HEK293T (cell line): ENCODE measurements at regions not wholly inside any gene's neighbourhood (a gene's known extent, or its start where the extent isn't known, plus 50 kb on each side); places are given as distances from the start of the nearest gene placed in this dataset.

Source experiments
- CTCF ChIA-PET: fragments of 350-600 bp; formaldehyde crosslinking; extraction: SDS; loops from one replicate; lab custom pipeline; 2021; ENCODE audit warnings: antibody characterized with exemption, inconsistent platforms; lab: Yijun Ruan, JAX
- POLR2A ChIA-PET: fragments of 350-600 bp; formaldehyde crosslinking; extraction: SDS; loops from one replicate; lab custom pipeline; 2020; ENCODE audit warnings: antibody characterized with exemption, inconsistent platforms; lab: Yijun Ruan, JAX
- DNase-seq: peaks from one replicate; pipeline ENCODE4 v3.0.0; 2012; ENCODE audit warnings: mixed read lengths; ENCODE audit errors: extremely low spot score
- ARNT ChIP-seq: fragments of 450-650 bp; IDR thresholded peaks from 2 replicates; pipeline ENCODE4 v1.6.1; 2017; ENCODE audit warnings: mild to moderate bottlenecking
- BHLHE40 ChIP-seq: fragments of 450-650 bp; IDR thresholded peaks from 2 replicates; pipeline ENCODE4 v1.6.1; 2016; ENCODE audit warnings: mild to moderate bottlenecking, moderate library complexity, borderline replicate concordance
- CTBP1 ChIP-seq: fragments of 450-650 bp; IDR thresholded peaks from 2 replicates; pipeline ENCODE4 v1.6.1; 2016; ENCODE audit warnings: borderline replicate concordance
- ELF4 ChIP-seq: fragments of 450-650 bp; IDR thresholded peaks from 2 replicates; pipeline ENCODE4 v1.6.1; 2017; ENCODE audit warnings: antibody characterized with exemption
- FOXA1 ChIP-seq: fragments of 450-650 bp; IDR thresholded peaks from 2 replicates; pipeline ENCODE4 v1.6.1; 2016; ENCODE audit warnings: mild to moderate bottlenecking
- FOXK2 ChIP-seq: fragments of 450-650 bp; IDR thresholded peaks from 2 replicates; pipeline ENCODE4 v1.6.1; 2016; ENCODE audit warnings: mild to moderate bottlenecking
- FOXM1 ChIP-seq: fragments of 450-650 bp; IDR thresholded peaks from 2 replicates; pipeline ENCODE4 v1.6.1; 2017; ENCODE audit warnings: mild to moderate bottlenecking, borderline replicate concordance
- HDGF ChIP-seq: fragments of 450-650 bp; IDR thresholded peaks from 2 replicates; pipeline ENCODE4 v1.6.1; 2017; ENCODE audit warnings: antibody characterized with exemption, borderline replicate concordance
- L3MBTL2 ChIP-seq: fragments of 450-650 bp; conservative IDR thresholded peaks from 2 replicates; pipeline ENCODE4 v1.6.1; 2016; ENCODE audit warnings: mild to moderate bottlenecking
- LEF1 ChIP-seq: fragments of 450-650 bp; IDR thresholded peaks from 2 replicates; pipeline ENCODE4 v1.6.1; 2017; ENCODE audit warnings: mild to moderate bottlenecking, borderline replicate concordance
- NFRKB ChIP-seq: fragments of 450-650 bp; IDR thresholded peaks from 2 replicates; pipeline ENCODE4 v1.6.1; 2016; ENCODE audit warnings: mild to moderate bottlenecking, moderate library complexity
- SP1 ChIP-seq: fragments of 450-650 bp; IDR thresholded peaks from 2 replicates; pipeline ENCODE4 v1.6.1; 2017
- SUZ12 ChIP-seq: fragments of 450-650 bp; IDR thresholded peaks from 2 replicates; pipeline ENCODE4 v1.6.1; 2016; ENCODE audit warnings: mild to moderate bottlenecking
- TARDBP ChIP-seq: fragments of 450-650 bp; IDR thresholded peaks from 2 replicates; pipeline ENCODE4 v1.6.1; 2016
- ZNF384 ChIP-seq: fragments of 450-650 bp; IDR thresholded peaks from 2 replicates; pipeline ENCODE4 v1.6.1; 2016
- TF ChIP-seq, protein P1 (sequence below): fragments of 450-650 bp; IDR thresholded peaks from 2 replicates; pipeline ENCODE4 v1.6.1; 2016

- no peak for TF ChIP-seq FOXM1
- no peak for TF ChIP-seq ARNT
- no peak for TF ChIP-seq ZNF384
- TF ChIP-seq FOXA1: no peak
- no peak for TF ChIP-seq TARDBP
- TF ChIP-seq, protein P1, sequence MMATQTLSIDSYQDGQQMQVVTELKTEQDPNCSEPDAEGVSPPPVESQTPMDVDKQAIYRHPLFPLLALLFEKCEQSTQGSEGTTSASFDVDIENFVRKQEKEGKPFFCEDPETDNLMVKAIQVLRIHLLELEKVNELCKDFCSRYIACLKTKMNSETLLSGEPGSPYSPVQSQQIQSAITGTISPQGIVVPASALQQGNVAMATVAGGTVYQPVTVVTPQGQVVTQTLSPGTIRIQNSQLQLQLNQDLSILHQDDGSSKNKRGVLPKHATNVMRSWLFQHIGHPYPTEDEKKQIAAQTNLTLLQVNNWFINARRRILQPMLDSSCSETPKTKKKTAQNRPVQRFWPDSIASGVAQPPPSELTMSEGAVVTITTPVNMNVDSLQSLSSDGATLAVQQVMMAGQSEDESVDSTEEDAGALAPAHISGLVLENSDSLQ: no peak
- no peak for DNase-seq
- ChIA-PET POLR2A (no interaction called here), CTCF (no interaction called here)
Observed at GRCh38 chr6:14822012-14822553, 423.8 kb upstream of the JARID2 start.

DNA sequence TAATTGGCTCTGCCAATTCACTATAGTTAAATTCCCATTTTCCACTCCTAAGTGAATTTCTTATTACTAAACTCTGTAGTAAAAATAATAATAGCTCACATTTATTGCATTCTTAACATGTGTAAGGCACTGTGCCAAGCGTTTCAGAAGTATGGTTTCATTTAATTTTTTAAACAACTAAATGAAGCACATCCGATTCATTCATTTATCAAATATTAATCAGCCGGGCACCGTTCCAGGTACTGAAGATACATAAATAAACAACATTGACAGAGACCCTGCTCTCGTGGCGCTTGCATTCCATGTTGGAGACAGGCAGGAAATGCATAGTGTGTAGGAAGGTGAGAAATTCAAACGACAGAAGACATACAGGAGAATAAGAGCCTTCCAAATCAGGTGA, 423.2 kb upstream of the JARID2 start:
- CTCF ChIA-PET: no interaction called here
- TF ChIP-seq FOXK2 (no peak), ARNT (no peak), TARDBP (no peak), SP1 (no peak)
- POLR2A ChIA-PET: no interaction called here
- DNase-seq: no peak

DNA sequence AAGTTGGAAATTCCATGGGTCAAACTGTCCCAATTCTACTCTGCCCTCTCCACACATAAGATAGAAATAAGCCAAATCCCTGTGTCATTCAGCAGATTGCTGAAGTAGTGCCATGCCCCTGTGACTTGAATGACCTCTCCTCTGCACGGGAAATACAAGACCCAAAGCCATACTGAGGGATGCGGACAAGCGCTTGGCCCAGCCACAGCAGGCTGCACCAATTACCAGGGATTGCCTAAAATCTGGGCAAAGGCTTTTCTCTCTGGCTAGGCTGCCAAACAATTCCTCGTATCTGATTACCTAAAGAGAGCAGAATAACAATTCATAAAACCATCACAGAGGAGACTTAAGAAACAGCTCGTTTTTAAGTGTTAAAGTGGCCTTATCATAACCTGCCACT, 421.8 kb upstream of the JARID2 start:
- TF ChIP-seq HDGF (no peak), TARDBP (no peak), FOXK2 (no peak)
- POLR2A ChIA-PET: no interaction called here
- DNase-seq: peak; percentile 15
- CTCF ChIA-PET: interaction anchor here (0.6 kb wide), 1 partner anchor 757 kb away, joined by 3 read pairs; no protein-coding TSS in a partner anchor

GRCh38 chr6:14824484-14825275, 421.2 kb upstream of the JARID2 start:
- DNase-seq: no peak
- POLR2A ChIA-PET: no interaction called here
- TF ChIP-seq FOXK2 (no peak), CTBP1 (0 out of 2 replicates have a peak, but pooled peaks have one; percentile 30), HDGF (no peak), FOXA1 (no peak), ELF4 (no peak), ZNF384 (0 out of 2 replicates have a peak, but pooled peaks have one; percentile 49), SUZ12 (no peak), TARDBP (no peak)
- TF ChIP-seq, protein P1: peak; percentile 94
- CTCF ChIA-PET: interaction anchor here (0.6 to 0.7 kb wide), 2 partner anchors 95 to 758 kb away, joined by 3 to 6 read pairs; no protein-coding TSS in a partner anchor

DNA sequence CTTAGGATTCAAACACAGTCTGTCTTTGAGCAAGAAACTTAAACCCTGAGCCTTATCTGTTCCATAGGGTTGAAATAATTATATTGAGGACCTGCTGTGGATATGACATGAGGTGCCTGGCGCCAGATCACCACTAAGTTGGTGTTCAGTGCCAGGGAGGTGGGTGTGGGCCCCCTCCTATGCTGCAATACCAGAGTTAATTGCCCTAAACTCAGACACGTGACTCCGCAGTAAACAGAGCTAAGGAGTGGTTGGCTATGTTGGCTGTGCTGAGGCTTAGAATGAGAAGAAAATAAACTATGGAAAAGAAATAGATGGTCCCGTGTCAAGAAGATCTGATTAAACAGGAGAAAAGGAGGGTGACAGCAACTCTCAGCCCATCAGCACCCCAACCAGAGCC, 419.4 kb upstream of the JARID2 start:
- ChIA-PET CTCF (no interaction called here), POLR2A (no interaction called here)
- no peak for DNase-seq
- TF ChIP-seq SP1 (no peak), ZNF384 (no peak), LEF1 (no peak), HDGF (no peak), FOXM1 (no peak), L3MBTL2 (no peak), FOXK2 (no peak), ARNT (no peak), TARDBP (no peak), ELF4 (no peak), BHLHE40 (no peak), FOXA1 (no peak)
- TF ChIP-seq, protein P1: no peak

DNA sequence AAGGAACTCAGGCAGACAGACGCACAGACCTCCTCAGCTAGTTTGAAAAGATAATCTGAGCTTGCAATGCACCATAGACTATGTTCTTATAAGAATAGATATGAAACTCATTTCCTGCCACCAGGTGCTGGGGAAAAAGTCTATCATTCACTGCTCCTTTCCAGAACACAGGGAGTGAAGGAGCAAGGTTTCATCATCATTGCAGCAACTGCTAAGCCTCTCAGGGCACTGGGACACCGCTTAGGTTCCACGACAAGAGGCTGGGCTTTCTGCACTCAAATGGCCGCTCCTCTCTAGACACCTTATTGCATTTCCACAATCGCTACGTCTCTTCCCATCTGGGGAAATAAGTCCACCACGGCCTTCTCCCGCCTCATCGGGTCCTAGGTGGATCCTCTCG, 418.5 kb upstream of the JARID2 start:
- CTCF ChIA-PET: no interaction called here
- POLR2A ChIA-PET: no interaction called here
- TF ChIP-seq LEF1 (no peak), FOXA1 (no peak), NFRKB (no peak), ARNT (no peak), HDGF (no peak), FOXK2 (no peak), L3MBTL2 (no peak), ELF4 (no peak), CTBP1 (no peak), SUZ12 (no peak), TARDBP (no peak), FOXM1 (no peak), ZNF384 (no peak), SP1 (no peak), BHLHE40 (no peak)
- TF ChIP-seq, protein P1: no peak
- DNase-seq: no peak
